NAMALWA (cell line): ENCODE measurements at regions not wholly inside any gene's neighbourhood (a gene's known extent, or its start where the extent isn't known, plus 50 kb on each side); places are given as distances from the start of the nearest gene placed in this dataset.
"Not testable (repeated sequence)": the region's sequence is repeated elsewhere in the genome, so short reads cannot be mapped to it uniquely, and the experiment has no call there.

ENCODE experiments used
- DNase-seq: peaks from one replicate; pipeline ENCODE4 v3.0.0-alpha.2; 2015; ENCODE audit warnings: low spot score

DNA sequence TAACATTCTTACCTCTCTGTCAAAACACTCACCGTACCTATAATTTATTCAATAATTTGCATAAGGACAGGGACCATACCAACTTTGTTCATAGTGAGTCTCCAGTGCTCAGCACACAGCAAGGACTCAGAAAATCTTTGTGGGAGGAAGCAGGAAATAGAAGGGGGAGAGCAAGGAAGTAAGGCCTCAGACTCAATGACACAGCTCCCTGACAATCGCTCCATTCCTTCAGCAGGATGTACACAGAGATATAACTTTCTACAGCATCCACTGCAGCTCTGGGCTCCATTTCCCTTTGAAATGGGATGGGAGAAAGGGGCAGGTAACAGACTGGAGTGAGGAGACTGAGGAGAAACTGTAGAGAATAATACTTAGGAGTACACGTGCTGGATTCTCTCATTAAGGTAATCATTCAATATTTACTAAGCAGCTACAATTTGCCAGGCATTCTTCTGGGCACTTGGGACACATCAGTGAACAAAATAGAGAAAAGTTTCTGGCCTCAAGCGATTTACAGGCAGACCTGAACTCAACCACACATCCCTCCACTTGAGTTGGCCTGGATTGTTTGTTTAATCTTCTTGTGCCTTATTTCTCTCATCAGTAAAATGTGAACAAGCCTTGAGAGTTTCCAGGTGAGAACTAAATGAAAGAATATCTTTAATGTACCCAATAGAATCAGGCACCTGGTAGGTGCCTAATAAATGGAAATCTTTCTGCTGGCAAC, 330.3 kb upstream of the THBS1 start:
- DNase-seq: no peak

DNA sequence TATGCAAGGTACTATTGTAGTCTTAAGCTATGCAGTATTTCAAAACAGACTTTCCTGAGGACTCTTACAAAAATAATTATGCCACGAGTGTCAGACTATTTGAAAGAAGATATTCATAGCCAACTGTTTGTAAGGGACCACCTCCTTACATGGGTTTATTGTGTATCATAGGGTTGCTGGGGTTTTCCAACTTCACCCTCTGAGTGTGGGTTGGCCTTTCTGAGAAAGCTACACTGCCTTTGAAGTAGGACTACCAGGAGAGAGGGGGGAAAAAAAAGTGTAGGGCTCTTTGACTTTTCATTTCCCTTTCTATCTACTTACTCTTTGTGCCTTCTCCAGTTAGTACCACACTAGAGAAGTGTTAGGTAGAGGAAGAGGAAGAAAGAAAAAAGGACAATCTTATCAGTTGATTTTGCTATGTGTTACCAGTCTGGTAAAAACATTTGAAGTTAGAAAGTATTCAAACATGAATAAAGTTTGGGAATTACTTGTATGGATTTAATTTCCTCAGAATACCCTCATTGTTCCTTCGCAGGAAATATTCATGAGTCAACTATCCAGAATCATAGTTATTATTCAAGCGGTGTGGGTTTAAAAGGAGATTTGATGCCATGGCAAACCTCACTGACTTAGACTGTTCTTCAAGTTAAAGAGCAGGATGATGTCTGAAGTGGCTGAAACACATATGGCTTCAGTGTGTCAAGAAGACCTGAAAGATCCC, 329.3 kb upstream of the THBS1 start:
- no peak for DNase-seq

GRCh38 chr15:39252134-39252470, 328.8 kb upstream of the THBS1 start:
- no peak for DNase-seq

DNA sequence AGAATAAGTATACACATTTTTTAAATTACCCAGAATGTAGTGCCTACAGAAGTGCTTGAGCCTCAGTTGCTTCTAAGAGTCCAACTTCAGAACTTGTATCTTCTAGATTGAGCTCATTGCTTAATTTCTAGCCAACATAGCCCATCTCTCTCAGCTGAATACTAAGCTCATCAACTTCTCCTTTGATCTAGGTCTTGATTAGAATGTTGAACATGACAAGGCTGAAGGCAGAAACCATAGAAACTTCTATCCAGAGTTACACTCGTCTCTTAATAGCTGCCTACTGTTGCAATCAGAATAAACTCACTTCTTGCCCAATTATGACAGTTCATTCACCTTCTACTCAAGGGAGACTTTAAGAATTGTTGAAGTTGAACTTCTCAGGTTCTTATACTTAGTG, 327.3 kb upstream of the THBS1 start:
- no peak for DNase-seq

GRCh38 chr15:39254181-39254580, 326.7 kb upstream of the THBS1 start:
- no peak for DNase-seq

DNA sequence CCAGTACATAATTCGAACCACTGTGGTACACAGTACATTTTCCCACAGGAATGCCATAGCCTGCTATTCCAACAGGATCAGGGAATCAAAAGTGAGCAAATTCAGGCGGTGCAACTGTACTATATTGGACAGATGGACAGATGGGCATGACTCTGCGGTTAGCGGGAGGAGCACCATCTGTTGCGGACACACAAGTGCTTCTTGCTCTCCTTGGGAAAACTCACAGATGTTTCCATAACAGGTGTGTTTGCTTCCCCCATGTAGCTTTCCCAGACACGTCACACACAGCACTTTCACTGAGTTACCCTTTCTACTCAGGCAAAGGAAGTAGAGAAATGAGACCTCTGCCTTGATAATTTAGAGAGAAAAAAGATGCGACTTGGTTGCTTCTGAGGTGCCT, 325.1 kb upstream of the THBS1 start:
- no peak for DNase-seq

DNA sequence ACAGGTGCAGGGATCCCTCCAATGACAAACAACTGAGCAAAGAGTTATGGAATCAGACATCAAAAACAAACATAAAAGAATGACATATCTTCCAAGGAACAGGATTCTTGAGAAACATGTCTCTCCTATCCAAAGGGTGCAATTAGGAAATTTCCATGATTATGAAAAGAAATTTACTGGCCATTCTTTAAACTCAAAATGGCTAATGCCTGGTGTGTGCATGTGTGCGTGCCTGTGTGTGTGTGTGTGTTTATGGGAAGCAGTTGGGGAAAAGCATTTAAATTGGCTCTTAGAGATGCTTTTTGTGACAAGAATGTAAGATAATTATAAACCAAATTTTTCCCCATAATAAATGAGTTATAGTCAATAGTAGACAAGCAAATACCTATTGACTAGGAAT, 320.5 kb upstream of the THBS1 start:
- no peak for DNase-seq

DNA sequence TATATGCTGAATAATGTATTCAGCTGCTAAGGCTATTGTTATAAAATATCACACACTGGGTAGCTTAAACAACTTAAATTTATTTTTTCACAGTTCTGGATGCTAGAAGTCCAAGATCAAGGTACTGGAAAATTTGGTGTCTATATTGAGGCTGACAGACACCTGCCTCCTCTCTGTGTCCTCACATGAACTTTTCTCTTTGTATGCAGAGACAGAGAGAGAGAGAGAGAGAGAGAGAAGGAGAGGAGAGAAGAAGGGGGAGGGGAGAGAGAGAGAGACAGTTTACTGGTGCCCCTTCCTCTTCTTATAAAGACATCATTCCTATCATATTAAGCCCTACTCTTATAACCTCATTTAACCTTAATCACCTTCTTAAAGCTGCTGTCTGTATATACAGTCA, 320.1 kb upstream of the THBS1 start:
- DNase-seq: no peak

GRCh38 chr15:39261397-39262183, 319.3 kb upstream of the THBS1 start:
- not testable (repeated sequence) for DNase-seq

- DNase-seq: not testable (repeated sequence)
These were observed 317.7 kb upstream of the THBS1 start for GRCh38 chr15:39262995-39263772.

- DNase-seq: no peak
These were observed 315.6 kb upstream of the THBS1 start for GRCh38 chr15:39265261-39265660.

GRCh38 chr15:39266890-39267289, 314.0 kb upstream of the THBS1 start:
- no peak for DNase-seq

DNA sequence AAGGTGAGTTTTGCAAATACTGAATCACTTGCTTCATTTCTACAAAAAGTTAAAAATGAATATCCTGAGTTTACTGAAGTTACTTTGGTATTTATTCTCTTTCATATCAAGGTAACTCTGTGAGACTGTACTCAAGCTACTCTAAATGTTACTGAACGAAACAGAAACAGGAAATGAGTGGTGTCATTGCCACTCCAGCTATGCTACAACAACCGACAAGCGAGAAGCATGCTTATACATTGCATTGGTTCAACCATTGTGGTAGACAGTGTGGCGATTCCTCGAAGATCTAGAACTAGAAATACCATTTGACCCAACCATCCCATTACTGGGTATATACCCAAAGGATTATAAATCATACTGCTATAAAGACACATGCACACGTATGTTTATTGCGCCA, 313.2 kb upstream of the THBS1 start:
- DNase-seq: no peak

DNA sequence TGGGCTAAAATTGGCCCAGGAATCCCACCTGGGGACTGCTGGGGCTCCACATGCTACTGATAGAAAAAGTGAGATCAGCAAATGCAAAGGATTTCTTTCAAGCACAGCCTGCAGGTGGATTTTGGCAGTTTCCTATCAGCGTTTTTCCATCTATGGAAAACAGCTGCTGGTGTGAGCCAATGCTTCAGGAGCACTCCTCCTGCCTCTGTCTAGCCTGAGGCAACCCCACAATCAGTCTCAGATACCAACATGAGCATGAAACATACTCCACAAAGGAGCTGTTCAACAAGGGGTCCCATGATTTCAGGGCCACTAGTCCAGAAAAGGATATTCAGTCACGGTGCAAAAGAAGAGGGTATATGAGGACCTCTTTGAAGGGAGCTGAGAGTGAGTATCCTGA, 311.5 kb upstream of the THBS1 start:
- no peak for DNase-seq

GRCh38 chr15:39269821-39270220, 311.1 kb upstream of the THBS1 start:
- DNase-seq: no peak

DNA sequence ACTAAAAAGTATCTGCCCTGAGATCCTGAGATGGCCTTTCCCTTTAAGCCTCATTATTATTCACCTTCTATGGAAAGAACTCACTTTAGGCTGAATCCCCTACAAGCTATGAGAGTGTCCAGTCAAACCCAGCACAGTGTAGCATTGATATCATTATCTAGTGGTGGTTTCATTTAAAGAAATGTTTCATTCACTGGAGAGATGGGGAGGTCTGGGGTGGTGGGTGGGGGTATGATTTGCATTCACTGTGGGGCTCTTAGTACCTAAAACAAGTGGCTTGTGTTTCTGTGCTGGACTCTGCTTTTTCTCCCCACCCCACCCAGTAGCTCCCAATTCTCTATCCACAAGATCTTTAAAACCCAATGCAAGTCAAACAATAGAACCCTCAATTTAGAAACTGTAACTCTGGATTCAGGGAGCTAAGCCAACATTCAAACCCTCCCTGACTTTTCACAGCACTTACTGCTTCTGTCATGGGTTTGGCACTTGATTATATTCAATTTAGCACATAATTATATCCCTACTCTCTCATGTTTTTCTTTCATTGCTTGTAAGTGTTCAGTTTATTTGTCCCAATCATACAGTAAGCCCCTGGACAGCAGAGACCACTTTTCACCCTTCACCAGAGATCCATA, 310.5 kb upstream of the THBS1 start:
- DNase-seq: no peak

- no peak for DNase-seq
These were observed 309.9 kb upstream of the THBS1 start for GRCh38 chr15:39270934-39271333.

- DNase-seq: no peak
These were observed 308.0 kb upstream of the THBS1 start for GRCh38 chr15:39272901-39273300.

GRCh38 chr15:39273717-39274411, 307.0 kb upstream of the THBS1 start:
- no peak for DNase-seq

DNA sequence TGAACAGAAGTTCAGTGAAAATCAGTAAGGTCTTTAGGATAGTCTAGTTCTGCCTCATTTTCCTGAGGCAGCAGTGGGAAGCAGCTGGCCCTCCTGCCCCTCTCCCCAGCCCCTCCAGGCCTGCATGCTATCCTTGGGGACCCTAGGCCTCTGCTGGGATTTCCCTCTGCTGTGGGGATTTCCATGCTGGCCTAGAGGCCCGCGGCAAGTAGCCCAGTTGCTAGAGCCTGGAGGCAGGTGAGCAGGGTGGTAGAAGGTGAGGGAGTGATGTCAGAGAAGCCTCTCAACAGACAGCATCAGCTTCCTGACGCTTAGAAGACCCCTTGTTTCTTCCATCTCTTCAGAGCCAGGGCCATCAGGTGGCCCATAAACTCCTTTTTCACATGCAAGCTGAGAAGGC, 305.8 kb upstream of the THBS1 start:
- DNase-seq: no peak

GRCh38 chr15:39279311-39279710, 301.6 kb upstream of the THBS1 start:
- DNase-seq: no peak
